ENCODE measurements at regions not wholly inside any gene's neighbourhood (a gene's known extent, or its start where the extent isn't known, plus 50 kb on each side); places are given as distances from the start of the nearest gene placed in this dataset.

DNA sequence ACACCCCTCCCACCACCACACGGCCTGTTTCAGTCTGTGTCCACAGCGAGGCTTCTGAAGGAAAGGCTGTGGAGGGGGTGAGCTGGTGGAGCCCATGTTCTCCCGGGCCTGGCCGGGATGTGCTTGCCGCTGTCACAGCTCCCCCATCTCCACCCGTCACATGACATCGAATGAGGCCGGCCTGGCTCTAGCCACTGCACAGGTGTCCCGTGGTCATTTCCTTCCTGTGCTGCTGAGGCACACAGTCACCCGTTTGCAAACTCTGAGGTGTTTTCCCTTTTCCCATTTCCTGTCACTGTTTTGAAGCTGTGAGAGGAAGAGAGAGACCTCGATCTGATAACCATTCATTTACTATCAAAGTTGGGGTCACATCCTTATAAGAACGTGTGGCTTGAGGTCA, 55.7 kb upstream of the CLDN5 start (continued):
- TF ChIP-seq, protein P1, sequence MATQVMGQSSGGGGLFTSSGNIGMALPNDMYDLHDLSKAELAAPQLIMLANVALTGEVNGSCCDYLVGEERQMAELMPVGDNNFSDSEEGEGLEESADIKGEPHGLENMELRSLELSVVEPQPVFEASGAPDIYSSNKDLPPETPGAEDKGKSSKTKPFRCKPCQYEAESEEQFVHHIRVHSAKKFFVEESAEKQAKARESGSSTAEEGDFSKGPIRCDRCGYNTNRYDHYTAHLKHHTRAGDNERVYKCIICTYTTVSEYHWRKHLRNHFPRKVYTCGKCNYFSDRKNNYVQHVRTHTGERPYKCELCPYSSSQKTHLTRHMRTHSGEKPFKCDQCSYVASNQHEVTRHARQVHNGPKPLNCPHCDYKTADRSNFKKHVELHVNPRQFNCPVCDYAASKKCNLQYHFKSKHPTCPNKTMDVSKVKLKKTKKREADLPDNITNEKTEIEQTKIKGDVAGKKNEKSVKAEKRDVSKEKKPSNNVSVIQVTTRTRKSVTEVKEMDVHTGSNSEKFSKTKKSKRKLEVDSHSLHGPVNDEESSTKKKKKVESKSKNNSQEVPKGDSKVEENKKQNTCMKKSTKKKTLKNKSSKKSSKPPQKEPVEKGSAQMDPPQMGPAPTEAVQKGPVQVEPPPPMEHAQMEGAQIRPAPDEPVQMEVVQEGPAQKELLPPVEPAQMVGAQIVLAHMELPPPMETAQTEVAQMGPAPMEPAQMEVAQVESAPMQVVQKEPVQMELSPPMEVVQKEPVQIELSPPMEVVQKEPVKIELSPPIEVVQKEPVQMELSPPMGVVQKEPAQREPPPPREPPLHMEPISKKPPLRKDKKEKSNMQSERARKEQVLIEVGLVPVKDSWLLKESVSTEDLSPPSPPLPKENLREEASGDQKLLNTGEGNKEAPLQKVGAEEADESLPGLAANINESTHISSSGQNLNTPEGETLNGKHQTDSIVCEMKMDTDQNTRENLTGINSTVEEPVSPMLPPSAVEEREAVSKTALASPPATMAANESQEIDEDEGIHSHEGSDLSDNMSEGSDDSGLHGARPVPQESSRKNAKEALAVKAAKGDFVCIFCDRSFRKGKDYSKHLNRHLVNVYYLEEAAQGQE (IDR thresholded peaks at IDR 0.05; ENCODE audit: borderline replicate concordance): 0 out of 2 replicates have a peak, but pooled peaks have one; percentile 12
- TF ChIP-seq, protein P1 (CRISPR knock-in tag; IDR thresholded peaks at IDR 0.05; ENCODE audit: low read depth): no peak
- TF ChIP-seq ZFP91 (CRISPR knock-in tag; IDR thresholded peaks at IDR 0.05): 0 out of 2 replicates have a peak, but pooled peaks have one; percentile 24
- TF ChIP-seq SMARCA5 (IDR thresholded peaks at IDR 0.05): no peak
- no peak for TF ChIP-seq RUNX1 (IDR thresholded peaks at IDR 0.05; ENCODE audit: low read depth)
- TF ChIP-seq, protein P2, sequence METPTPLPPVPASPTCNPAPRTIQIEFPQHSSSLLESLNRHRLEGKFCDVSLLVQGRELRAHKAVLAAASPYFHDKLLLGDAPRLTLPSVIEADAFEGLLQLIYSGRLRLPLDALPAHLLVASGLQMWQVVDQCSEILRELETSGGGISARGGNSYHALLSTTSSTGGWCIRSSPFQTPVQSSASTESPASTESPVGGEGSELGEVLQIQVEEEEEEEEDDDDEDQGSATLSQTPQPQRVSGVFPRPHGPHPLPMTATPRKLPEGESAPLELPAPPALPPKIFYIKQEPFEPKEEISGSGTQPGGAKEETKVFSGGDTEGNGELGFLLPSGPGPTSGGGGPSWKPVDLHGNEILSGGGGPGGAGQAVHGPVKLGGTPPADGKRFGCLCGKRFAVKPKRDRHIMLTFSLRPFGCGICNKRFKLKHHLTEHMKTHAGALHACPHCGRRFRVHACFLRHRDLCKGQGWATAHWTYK (CRISPR knock-in tag; IDR thresholded peaks at IDR 0.05): peak; percentile 82
- no peak for TF ChIP-seq ILK (tag; IDR thresholded peaks at IDR 0.05; ENCODE audit: borderline replicate concordance, low read depth)
- peak; percentile 53 for TF ChIP-seq CBX8 (IDR thresholded peaks at IDR 0.05; ENCODE audit: borderline replicate concordance, extremely low read depth, low read depth, low read length, poor library complexity, severe bottlenecking)
- no peak for TF ChIP-seq ELF1 (tag; IDR thresholded peaks at IDR 0.05)
- 0 out of 4 replicates have a peak, but pooled peaks of 1 of the 2 experiments have one; percentile 10 for TF ChIP-seq RAD21 (CRISPR knock-in tag; conservative IDR thresholded peaks at IDR 0.05 in 1 of 2, IDR thresholded peaks at IDR 0.05 in 1 of 2)
- TF ChIP-seq SRF (CRISPR knock-in tag; IDR thresholded peaks at IDR 0.05): no peak
- no peak for TF ChIP-seq ZNF398 (CRISPR knock-in tag; IDR thresholded peaks at IDR 0.05)
- TF ChIP-seq SPI1 (IDR thresholded peaks at IDR 0.05; ENCODE audit: borderline replicate concordance, low read depth, low read length): no peak
- TF ChIP-seq FOXA3 (CRISPR knock-in tag; conservative IDR thresholded peaks at IDR 0.05 in 1 of 2, IDR thresholded peaks at IDR 0.05 in 1 of 2): peak in 1 of 2 experiments; percentile 53; a peak in 1 of 4 replicates
